H1 (cell line): ENCODE measurements at regions not wholly inside any gene's neighbourhood (a gene's known extent, or its start where the extent isn't known, plus 50 kb on each side); places are given as distances from the start of the nearest gene placed in this dataset.

Source experiments
- CTCF ChIA-PET: fragments of 300-600 bp; sonication (Branson Sonifier 250); formaldehyde crosslinking; loops from one replicate; lab custom pipeline; 2021; ENCODE audit not compliant: partially characterized antibody; lab: Charles Lee
- POLR2A ChIA-PET: fragments of 300-600 bp; sonication (Branson Sonifier 250); formaldehyde crosslinking; loops from one replicate; lab custom pipeline; 2021; ENCODE audit warnings: inconsistent platforms; ENCODE audit not compliant: partially characterized antibody; lab: Charles Lee
- DNase-seq, 2 experiments: peaks; one replicate each; pipeline versions ENCODE4 v3.0.0 to v3.0.0-alpha.2; 2010 to 2022; ENCODE audit warnings: low spot score in 2 of 2, low read depth in 1 of 2, mixed read lengths in 1 of 2
- FAIRE-seq: peaks from 2 replicates; lab custom pipeline; 2011; peaks lifted over from hg19 to GRCh38; lab: Jason Lieb, UNC
- H2AFZ ChIP-seq: 2 replicates; pipeline ENCODE4 v1.8.1; 2012; ENCODE audit warnings: low read length, inconsistent platforms
- H2AK5ac ChIP-seq: 2 replicates; pipeline ENCODE4 v1.6.1; 2013; ENCODE audit warnings: low read depth, low read length
- H2BK120ac ChIP-seq: replicated peaks from 2 replicates; pipeline ENCODE3; 2013; ENCODE audit warnings: low read depth, low read length, inconsistent platforms
- H2BK12ac ChIP-seq: 2 replicates; pipeline ENCODE4 v1.6.1; 2013; ENCODE audit warnings: low read depth, low read length
- H2BK15ac ChIP-seq: 2 replicates; pipeline ENCODE4 v1.6.1; 2013; ENCODE audit warnings: low read length
- H2BK20ac ChIP-seq: 2 replicates; pipeline ENCODE4 v1.6.1; 2013; ENCODE audit warnings: low read length
- H2BK5ac ChIP-seq: 2 replicates; pipeline ENCODE4 v1.6.1; 2013; ENCODE audit warnings: low read depth, low read length
- H3K14ac ChIP-seq: 2 replicates; pipeline ENCODE4 v1.6.1; 2013; ENCODE audit warnings: inconsistent platforms; ENCODE audit not compliant: insufficient read length
- H3K18ac ChIP-seq: 2 replicates; pipeline ENCODE4 v1.6.1; 2013; ENCODE audit warnings: low read length; ENCODE audit errors: extremely low read depth
- H3K23ac ChIP-seq: 2 replicates; pipeline ENCODE4 v1.6.1; 2013; ENCODE audit warnings: inconsistent platforms; ENCODE audit not compliant: insufficient read length
- H3K23me2 ChIP-seq: 2 replicates; pipeline ENCODE4 v1.6.1; 2013; ENCODE audit warnings: low read depth, low read length
- H3K27ac ChIP-seq: 2 replicates; pipeline ENCODE4 v1.6.1; 2011; ENCODE audit warnings: low read depth, low read length, inconsistent platforms
- H3K27me3 ChIP-seq, 4 experiments: replicated peaks in 1 of 4; 1 replicate in 1 of 4; 2 replicates in 3 of 4; pipeline versions ENCODE4 v1.6.1 to v1.8.1; 2011 to 2013; ENCODE audit warnings: low read length in 3 of 4, mild to moderate bottlenecking in 3 of 4, inconsistent platforms in 2 of 4, mixed read lengths in 2 of 4, moderate library complexity in 1 of 4; ENCODE audit not compliant: control insufficient read depth in 3 of 4, insufficient read depth in 3 of 4; ENCODE audit errors: extremely low read depth in 1 of 4
- H3K36me3 ChIP-seq, 4 experiments: 2 replicates each; pipeline versions ENCODE4 v1.6.1 to v1.8.1; 2011 to 2013; ENCODE audit warnings: mild to moderate bottlenecking in 4 of 4, low read length in 3 of 4, moderate library complexity in 2 of 4, control low read depth in 1 of 4, inconsistent platforms in 1 of 4; ENCODE audit not compliant: insufficient read depth in 4 of 4, control insufficient read depth in 2 of 4
- H3K4ac ChIP-seq: replicated peaks from 2 replicates; pipeline ENCODE3; 2013; ENCODE audit warnings: low read length, low read depth, mixed read lengths, inconsistent platforms; ENCODE audit not compliant: insufficient read length
- H3K4me1 ChIP-seq, 4 experiments: replicated peaks in 1 of 4; 1 replicate in 1 of 4; 2 replicates in 3 of 4; pipeline versions ENCODE4 v1.6.1 to v1.8.1; 2011 to 2013; ENCODE audit warnings: low read length in 3 of 4, inconsistent platforms in 2 of 4, mixed read lengths in 1 of 4; ENCODE audit not compliant: insufficient read depth in 4 of 4, control insufficient read depth in 3 of 4
- H3K4me2 ChIP-seq, 2 experiments: 2 replicates each; pipeline versions ENCODE4 v1.6.1 to v1.8.1; 2011 to 2013; ENCODE audit warnings: low read depth in 2 of 2, low read length in 2 of 2, control low read depth in 1 of 2, inconsistent platforms in 1 of 2, mild to moderate bottlenecking in 1 of 2; ENCODE audit not compliant: insufficient read depth in 1 of 2
- H3K4me3 ChIP-seq, 4 experiments: fragments of 200-600, 300-600 bp in 1 of 4; sonication (generic), shearing (Covaris generic), sonication (Bioruptor Twin) in 1 of 4; 2 replicates each; pipeline versions ENCODE4 v1.5.1 to v1.8.1; 2011 to 2016; ENCODE audit warnings: low read length in 4 of 4, low read depth in 3 of 4, control low read depth in 2 of 4, inconsistent platforms in 2 of 4, mild to moderate bottlenecking in 2 of 4, mixed read lengths in 1 of 4, moderate library complexity in 1 of 4; ENCODE audit not compliant: insufficient read depth in 2 of 4; ENCODE audit errors: extremely low read depth in 1 of 4
- H3K56ac ChIP-seq: replicated peaks from 2 replicates; pipeline ENCODE3; 2013; ENCODE audit warnings: low read depth, mild to moderate bottlenecking, mixed read lengths, low read length, inconsistent platforms; ENCODE audit not compliant: insufficient read length
- H3K79me1 ChIP-seq: 2 replicates; pipeline ENCODE4 v1.6.1; 2013; ENCODE audit warnings: low read depth, low read length, control low read depth
- H3K79me2 ChIP-seq, 2 experiments: 2 replicates each; pipeline versions ENCODE4 v1.6.1 to v1.8.1; 2012 to 2013; ENCODE audit warnings: low read length in 2 of 2, mild to moderate bottlenecking in 2 of 2, inconsistent platforms in 1 of 2; ENCODE audit not compliant: insufficient read depth in 2 of 2, control insufficient read depth in 1 of 2
- H3K9ac ChIP-seq, 4 experiments: replicated peaks in 1 of 4; 1 replicate in 1 of 4; 2 replicates in 3 of 4; pipeline versions ENCODE4 v1.6.1 to v1.8.1; 2011 to 2013; ENCODE audit warnings: low read depth in 3 of 4, low read length in 3 of 4, control low read depth in 2 of 4, mild to moderate bottlenecking in 2 of 4, moderate library complexity in 2 of 4, inconsistent platforms in 1 of 4; ENCODE audit errors: extremely low read depth in 1 of 4
- H3K9me3 ChIP-seq, 2 experiments: 2 replicates each; pipeline versions ENCODE4 v1.6.1 to v1.8.1; 2012 to 2013; ENCODE audit warnings: mild to moderate bottlenecking in 2 of 2, moderate library complexity in 2 of 2, control low read depth in 1 of 2, inconsistent platforms in 1 of 2, low read depth in 1 of 2, low read length in 1 of 2, mixed read lengths in 1 of 2; ENCODE audit not compliant: insufficient read depth in 2 of 2
- H4K20me1 ChIP-seq, 2 experiments: replicated peaks in 1 of 2; 2 replicates each; pipeline versions ENCODE3 to v1.8.1; 2011 to 2013; ENCODE audit warnings: inconsistent platforms in 2 of 2, low read length in 2 of 2, mild to moderate bottlenecking in 1 of 2; ENCODE audit not compliant: insufficient read depth in 2 of 2, control insufficient read depth in 1 of 2
- H4K5ac ChIP-seq: 2 replicates; pipeline ENCODE4 v1.6.1; 2013; ENCODE audit warnings: low read length, low read depth, mixed read lengths, inconsistent platforms; ENCODE audit not compliant: insufficient read length
- H4K8ac ChIP-seq: 2 replicates; pipeline ENCODE4 v1.8.0; 2013; ENCODE audit warnings: mild to moderate bottlenecking, moderate library complexity, low read length, inconsistent platforms; ENCODE audit not compliant: insufficient read depth; ENCODE audit errors: extremely low read depth
- H4K91ac ChIP-seq: replicated peaks from 2 replicates; pipeline ENCODE3; 2013; ENCODE audit warnings: low read length, mixed read lengths, inconsistent platforms; ENCODE audit not compliant: insufficient read length
- BRCA1 ChIP-seq: IDR thresholded peaks from 2 replicates; pipeline ENCODE4 v1.6.1; 2012; ENCODE audit warnings: low read depth, low read length, improper control_type of control experiment
- CBX5 ChIP-seq: fragments of 300-800, 300-1000 bp; sonication (generic); IDR thresholded peaks from 2 replicates; pipeline ENCODE4 v1.7.1; 2016; ENCODE audit warnings: antibody characterized with exemption, low read length, low read depth
- CEBPB ChIP-seq: IDR thresholded peaks from 2 replicates; pipeline ENCODE4 v1.6.1; 2012; ENCODE audit warnings: low read depth, low read length
- KDM5A ChIP-seq: fragments of 200-600 bp; IDR thresholded peaks from 2 replicates; pipeline ENCODE4 v1.7.1; 2012; ENCODE audit warnings: mild to moderate bottlenecking, low read length, inconsistent platforms, mixed read lengths
- SIRT6 ChIP-seq: IDR thresholded peaks from one replicate; pipeline ENCODE4 v1.7.1; 2012; ENCODE audit warnings: low read length, inconsistent platforms
- SP2 ChIP-seq: IDR thresholded peaks from 2 replicates; pipeline ENCODE4 v1.6.1; 2012; ENCODE audit warnings: mild to moderate bottlenecking, low read length, inconsistent platforms
- TBP ChIP-seq: IDR thresholded peaks from 2 replicates; pipeline ENCODE4 v1.6.1; 2011; ENCODE audit warnings: low read depth, low read length, improper control_type of control experiment
- WGBS, 2 experiments: shearing (Covaris generic) in 1 of 2; methylation state at CpG; one replicate each; pipeline versions ENCODE4 v1.1.6 to v1.1.7; 2013 to 2015; ENCODE audit warnings: low lambda C conversion rate in 2 of 2, mixed read lengths in 2 of 2, inconsistent platforms in 1 of 2, low coverage in 1 of 2, missing lambda C conversion rate in 1 of 2; ENCODE audit not compliant: insufficient replicate concordance in 2 of 2, insufficient coverage in 1 of 2, insufficient read length in 1 of 2; ENCODE audit errors: extremely low coverage in 1 of 2, missing lambda C conversion rate in 1 of 2; 5-methylcytosine and 5-hydroxymethylcytosine counted together
- TF ChIP-seq, protein P1 (sequence below): IDR thresholded peaks from 2 replicates; pipeline ENCODE4 v1.6.1; 2011; ENCODE audit warnings: low read depth, mild to moderate bottlenecking, low read length; ENCODE audit not compliant: insufficient read depth

DNA sequence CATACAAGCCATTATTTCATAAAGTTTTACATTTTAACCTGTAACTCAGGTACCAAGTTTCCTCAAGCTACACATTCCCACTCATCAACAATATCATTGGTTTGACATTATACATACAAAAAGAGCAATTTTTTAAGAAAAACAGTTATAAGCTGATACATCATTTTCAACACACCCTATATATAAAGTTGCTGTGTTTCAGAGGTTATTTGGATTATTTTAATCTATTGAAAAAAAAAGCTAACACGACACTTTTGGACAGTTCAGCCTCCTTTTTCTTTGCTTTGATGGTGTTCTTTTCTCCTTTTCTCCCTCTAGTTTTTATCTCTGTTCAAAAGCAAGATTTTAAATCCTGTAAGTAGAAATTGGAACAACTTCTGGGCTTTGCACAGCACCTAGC, 175.9 kb upstream of the CREB1 start:
- Histone ChIP-seq H3K36me3 (no peaks in the 10 kb centered on the region), H4K8ac (no peak overlapping the region), H3K56ac (no peak overlapping the region), H2BK12ac (no peak overlapping the region), H2BK5ac (no peak overlapping the region), H2AFZ (no peak overlapping the region), H3K9me3 (no peaks in the 10 kb centered on the region), H2BK15ac (no peak overlapping the region), H3K9ac (no peak overlapping the region), H2AK5ac (no peak overlapping the region), H4K91ac (no peak overlapping the region), H3K18ac (no peak overlapping the region), H3K4me3 (no peak overlapping the region), H3K27me3 (no peaks in the 10 kb centered on the region), H4K5ac (no peak overlapping the region), H3K4me2 (no peak overlapping the region), H3K4me1 (peaks cover 0 to 3% (median 0%) of the 10 kb centered on the region in 4 experiments; a peak in 3 of 7 replicates), H3K23ac (no peak overlapping the region), H3K14ac (no peak overlapping the region), H3K4ac (no peak overlapping the region), H3K27ac (no peak overlapping the region), H3K79me1 (no peaks in the 10 kb centered on the region), H2BK20ac (no peak overlapping the region), H3K23me2 (no peaks in the 10 kb centered on the region), H3K79me2 (no peaks in the 10 kb centered on the region), H2BK120ac (no peak overlapping the region), H4K20me1 (no peaks in the 10 kb centered on the region)
- no peak for DNase-seq
- 85% methylated on average over 1 of the region's 1 CpG; no CpG with 5 or more reads in 1 of the 2 experiments for WGBS, 2 experiments
- TF ChIP-seq, protein P1, sequence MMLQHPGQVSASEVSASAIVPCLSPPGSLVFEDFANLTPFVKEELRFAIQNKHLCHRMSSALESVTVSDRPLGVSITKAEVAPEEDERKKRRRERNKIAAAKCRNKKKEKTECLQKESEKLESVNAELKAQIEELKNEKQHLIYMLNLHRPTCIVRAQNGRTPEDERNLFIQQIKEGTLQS = no peak
- TF ChIP-seq SP2 (no peak), CBX5 (no peak), CEBPB (no peak), KDM5A (no peak), SIRT6 (no peak), BRCA1 (no peak), TBP (no peak)
- FAIRE-seq = no peak
- ChIA-PET POLR2A (no interaction called here), CTCF (interaction anchor here (1.3 kb wide), 2 partner anchors 49 to 164 kb away, joined by 3 read pairs; no protein-coding TSS in a partner anchor)
